AG09319 (cell line): ENCODE measurements at regions not wholly inside any gene's neighbourhood (a gene's known extent, or its start where the extent isn't known, plus 50 kb on each side); places are given as distances from the start of the nearest gene placed in this dataset.

Source experiments
- DNase-seq: peaks from one replicate; pipeline ENCODE4 v3.0.0-alpha.2; 2010; ENCODE audit warnings: low read depth; ENCODE audit errors: extremely low read depth
- TF ChIP-seq, protein P1 (sequence below): IDR thresholded peaks from 2 replicates; pipeline ENCODE4 v1.5.1; 2011; ENCODE audit warnings: low read depth, mild to moderate bottlenecking, inconsistent platforms, low read length, moderate library complexity

DNA sequence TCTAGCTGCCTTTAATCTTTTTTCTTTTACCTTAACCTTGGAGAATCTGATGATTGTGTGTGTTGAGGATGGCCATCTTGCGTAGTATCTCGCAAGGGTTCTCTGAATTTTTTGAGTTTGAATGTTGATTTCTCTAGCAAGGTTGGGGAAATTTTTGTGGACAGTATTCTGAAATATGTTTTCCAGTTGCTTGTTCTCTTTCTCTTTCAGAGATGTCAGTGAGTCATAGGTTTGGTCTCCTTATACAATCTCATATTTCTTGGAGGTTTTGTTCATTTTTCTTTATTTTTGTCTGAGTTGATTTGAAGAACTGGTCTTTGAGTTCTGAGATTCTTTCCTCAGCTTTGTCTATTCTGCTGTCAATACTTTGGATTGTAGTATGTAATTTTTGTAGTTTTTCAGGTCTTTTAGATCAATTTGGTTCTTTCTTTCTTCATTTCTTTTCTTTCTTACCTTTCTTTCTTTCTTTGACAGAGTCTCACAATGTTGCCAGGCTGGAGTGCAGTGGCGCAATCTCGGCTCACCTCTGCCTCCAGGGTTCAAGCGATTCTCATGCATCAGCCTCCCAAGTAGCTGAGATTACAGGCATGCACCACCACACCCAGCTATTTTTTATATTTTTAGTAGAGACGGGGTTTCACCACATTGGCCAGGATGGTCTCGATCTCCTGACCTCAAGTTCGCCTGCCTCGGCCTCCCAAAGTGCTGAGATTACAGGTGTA, 366.4 kb upstream of the RASGRP1 start:
- no peak for DNase-seq
- TF ChIP-seq, protein P1, sequence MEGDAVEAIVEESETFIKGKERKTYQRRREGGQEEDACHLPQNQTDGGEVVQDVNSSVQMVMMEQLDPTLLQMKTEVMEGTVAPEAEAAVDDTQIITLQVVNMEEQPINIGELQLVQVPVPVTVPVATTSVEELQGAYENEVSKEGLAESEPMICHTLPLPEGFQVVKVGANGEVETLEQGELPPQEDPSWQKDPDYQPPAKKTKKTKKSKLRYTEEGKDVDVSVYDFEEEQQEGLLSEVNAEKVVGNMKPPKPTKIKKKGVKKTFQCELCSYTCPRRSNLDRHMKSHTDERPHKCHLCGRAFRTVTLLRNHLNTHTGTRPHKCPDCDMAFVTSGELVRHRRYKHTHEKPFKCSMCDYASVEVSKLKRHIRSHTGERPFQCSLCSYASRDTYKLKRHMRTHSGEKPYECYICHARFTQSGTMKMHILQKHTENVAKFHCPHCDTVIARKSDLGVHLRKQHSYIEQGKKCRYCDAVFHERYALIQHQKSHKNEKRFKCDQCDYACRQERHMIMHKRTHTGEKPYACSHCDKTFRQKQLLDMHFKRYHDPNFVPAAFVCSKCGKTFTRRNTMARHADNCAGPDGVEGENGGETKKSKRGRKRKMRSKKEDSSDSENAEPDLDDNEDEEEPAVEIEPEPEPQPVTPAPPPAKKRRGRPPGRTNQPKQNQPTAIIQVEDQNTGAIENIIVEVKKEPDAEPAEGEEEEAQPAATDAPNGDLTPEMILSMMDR: no peak

DNA sequence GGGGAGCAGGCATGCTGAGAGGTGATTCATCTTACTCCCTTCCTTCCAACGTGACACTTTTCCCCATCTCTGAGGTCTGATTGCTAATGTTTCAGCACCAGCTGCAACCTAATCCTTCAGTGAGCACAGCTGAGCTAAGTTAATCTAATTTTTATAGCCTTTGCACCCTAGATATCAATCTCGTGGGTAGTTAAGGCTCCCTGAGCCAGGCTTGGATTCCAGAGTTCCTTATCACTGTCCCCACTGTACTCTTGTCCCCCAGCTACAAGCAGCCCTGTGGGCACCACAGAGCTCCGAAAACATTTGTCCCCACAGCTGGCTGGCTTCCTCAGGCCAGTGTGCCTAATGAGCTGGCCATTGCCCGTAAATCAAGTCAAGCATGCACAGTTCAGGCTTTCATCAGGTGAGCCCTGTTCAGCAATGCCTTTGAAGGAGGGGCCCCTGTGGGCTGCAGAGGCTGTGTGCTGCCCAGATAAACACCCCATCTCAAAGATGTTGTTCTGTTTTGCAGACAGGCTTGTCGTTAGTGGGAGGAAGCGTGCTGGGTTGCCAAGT, 376.9 kb upstream of the RASGRP1 start:
- DNase-seq: no peak
- TF ChIP-seq, protein P1: no peak

DNA sequence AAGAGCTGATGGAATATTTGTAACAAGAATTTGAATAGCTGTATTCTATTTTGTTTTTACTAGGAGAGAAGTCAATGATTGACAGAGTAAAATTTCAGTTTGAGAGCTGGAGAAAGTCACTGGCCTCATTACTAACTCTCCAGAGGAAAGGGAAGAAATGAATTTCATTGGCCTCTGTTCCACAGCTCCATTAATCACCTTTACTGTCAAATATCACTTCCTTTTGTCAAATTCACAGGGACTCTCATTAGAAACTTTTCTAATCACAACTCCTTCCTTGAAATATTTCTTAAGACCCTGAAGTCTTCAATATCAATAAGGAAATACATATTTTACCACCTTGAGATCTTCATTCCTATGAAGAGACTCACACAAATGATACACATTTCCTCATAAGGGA, 379.9 kb upstream of the RASGRP1 start:
- TF ChIP-seq, protein P1: no peak
- no peak for DNase-seq

DNA sequence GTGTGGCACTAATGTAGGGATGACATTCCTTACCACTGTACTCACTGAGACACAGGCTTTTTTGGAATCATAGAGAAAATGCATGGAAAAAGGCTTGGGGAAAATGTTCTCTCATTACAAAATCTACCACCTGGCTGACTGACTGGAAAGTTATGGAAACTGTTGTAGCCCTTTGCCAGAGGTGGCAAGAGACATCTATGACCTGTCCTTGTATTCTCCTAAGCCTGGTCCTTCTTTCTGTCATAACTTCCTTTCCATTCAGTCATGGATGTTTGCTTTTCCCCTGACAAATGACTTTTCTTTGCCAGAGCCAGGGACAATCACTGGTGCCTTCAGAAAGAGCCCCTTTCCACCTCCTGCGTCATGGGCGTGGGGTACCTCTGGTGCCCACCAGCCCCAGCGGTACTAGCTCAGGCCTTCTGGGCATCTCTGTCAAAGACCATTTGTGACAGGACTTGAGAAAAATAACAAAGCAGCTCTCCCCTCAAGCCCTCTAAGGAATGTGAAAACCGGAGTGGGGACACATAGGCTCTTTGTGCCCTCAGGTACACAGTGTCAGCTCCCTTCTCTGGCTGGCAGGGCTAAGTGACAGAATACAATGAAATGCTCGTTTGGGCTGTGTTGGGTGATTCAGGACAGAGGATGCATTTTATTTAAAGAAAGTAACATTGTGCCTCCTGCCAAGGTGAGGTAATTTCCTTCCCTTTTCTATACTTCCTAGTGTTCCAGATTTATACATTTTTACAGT, 381.1 kb upstream of the RASGRP1 start:
- DNase-seq: no peak
- TF ChIP-seq, protein P1: no peak

DNA sequence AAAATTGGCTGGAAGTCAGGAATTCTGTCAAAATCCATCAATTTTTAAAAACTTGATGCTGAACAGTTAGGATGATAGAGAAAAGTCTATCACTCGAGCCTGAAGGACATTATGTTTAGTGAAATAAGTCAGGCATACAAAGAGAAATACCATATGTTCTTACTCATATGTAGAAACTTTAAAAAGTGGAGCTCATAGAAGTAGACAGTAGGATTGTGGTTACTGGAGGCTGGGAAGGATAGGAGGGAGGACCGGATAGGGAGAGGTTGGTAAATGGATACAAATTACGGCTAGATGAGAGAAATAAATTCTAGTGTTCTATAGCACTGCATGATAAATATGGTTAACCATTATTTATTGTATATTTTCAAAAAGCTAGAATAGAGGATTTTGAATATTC, 389.5 kb upstream of the RASGRP1 start:
- TF ChIP-seq, protein P1: no peak
- DNase-seq: no peak

DNA sequence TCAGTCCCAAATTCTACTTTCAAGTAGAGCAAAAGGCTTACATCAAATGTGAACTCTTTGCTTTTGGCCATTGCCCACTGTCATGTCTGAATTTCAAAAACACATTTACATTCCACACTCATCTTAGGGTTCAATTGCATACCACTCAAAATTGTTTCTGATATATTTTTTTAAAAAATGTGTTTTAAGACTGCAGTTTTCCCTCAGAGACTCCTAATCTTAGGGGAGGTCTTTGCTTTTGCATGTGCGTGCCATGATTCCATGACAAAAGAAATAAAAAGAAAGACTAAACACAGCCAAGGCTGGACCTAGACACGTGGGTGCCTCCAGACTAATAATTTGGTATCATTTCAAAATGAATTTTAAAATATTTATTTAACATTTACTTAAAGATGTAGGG, 396.8 kb upstream of the RASGRP1 start:
- DNase-seq: no peak
- TF ChIP-seq, protein P1: no peak

DNA sequence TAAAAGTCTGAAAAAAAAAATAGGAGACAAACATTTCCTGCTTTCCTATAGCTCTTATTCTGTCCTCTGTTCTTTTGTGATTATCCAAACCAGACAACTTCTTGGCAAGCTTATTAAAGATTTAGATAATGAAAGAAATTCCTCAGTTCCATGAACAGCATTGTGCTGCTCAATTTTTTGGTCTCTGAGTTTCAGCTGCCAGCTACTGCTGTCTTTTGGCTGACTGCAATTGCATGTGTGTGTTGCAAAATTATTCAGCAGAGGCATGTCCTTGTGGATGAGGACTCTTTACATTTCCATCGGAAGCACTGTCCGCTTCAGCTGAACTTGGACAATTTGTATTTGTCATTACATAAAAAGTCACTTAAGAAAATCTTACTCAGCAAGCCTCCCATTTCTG, 397.3 kb upstream of the RASGRP1 start:
- TF ChIP-seq, protein P1: no peak
- peak; percentile 5 for DNase-seq
